Neural cell (in vitro differentiated cells): ENCODE measurements at regions not wholly inside any gene's neighbourhood (a gene's known extent, or its start where the extent isn't known, plus 50 kb on each side); places are given as distances from the start of the nearest gene placed in this dataset.

Experiments used
- H2AFZ ChIP-seq: fragments of 200-600, 300-800 bp; sonication (generic), shearing (Covaris generic); 2 replicates; pipeline ENCODE4 v1.6.0; 2014; ENCODE audit warnings: low read depth, mild to moderate bottlenecking, antibody characterized with exemption, low read length, moderate library complexity
- H3F3A ChIP-seq: fragments of 200-600 bp; shearing (Covaris generic); 2 replicates; pipeline ENCODE4 v1.6.1; 2016; ENCODE audit warnings: mild to moderate bottlenecking, moderate library complexity, mixed read lengths, antibody characterized with exemption, low read length; ENCODE audit not compliant: insufficient read depth, poor library complexity, severe bottlenecking
- H3K27ac ChIP-seq: fragments of 200-600, 300-800 bp; sonication (generic), shearing (Covaris generic); 2 replicates; pipeline ENCODE4 v1.5.1; 2014; ENCODE audit warnings: mild to moderate bottlenecking, low read length, moderate library complexity
- H3K27me3 ChIP-seq: fragments of 300-800, 200-600 bp; sonication (generic), shearing (Covaris generic); 2 replicates; pipeline ENCODE4 v1.6.0; 2014; ENCODE audit warnings: mild to moderate bottlenecking, low read depth, low read length, moderate library complexity; ENCODE audit not compliant: insufficient read depth
- H3K36me3 ChIP-seq: fragments of 300-800, 200-600 bp; sonication (generic), shearing (Covaris generic); 2 replicates; pipeline ENCODE4 v1.5.1; 2014; ENCODE audit warnings: mild to moderate bottlenecking, antibody characterized with exemption, low read length, moderate library complexity; ENCODE audit not compliant: insufficient read depth
- H3K4me2 ChIP-seq: fragments of 300-800, 200-600 bp; sonication (generic), shearing (Covaris generic); 2 replicates; pipeline ENCODE4 v1.6.0; 2014; ENCODE audit warnings: mild to moderate bottlenecking, low read length
- H3K4me3 ChIP-seq: fragments of 300-800, 200-600 bp; sonication (generic), shearing (Covaris generic); 2 replicates; pipeline ENCODE4 v1.5.1; 2014; ENCODE audit warnings: mild to moderate bottlenecking, low read length, moderate library complexity
- H3K79me2 ChIP-seq: fragments of 200-600 bp; shearing (Covaris generic); replicated peaks from 2 replicates; pipeline ENCODE4 v1.6.0; 2014; ENCODE audit warnings: mild to moderate bottlenecking, low read length, moderate library complexity; ENCODE audit not compliant: insufficient read depth
- H3K9ac ChIP-seq: fragments of 300-800, 200-600 bp; sonication (generic), shearing (Covaris generic); 2 replicates; pipeline ENCODE4 v1.6.1; 2016; ENCODE audit warnings: mild to moderate bottlenecking, low read length, mixed read lengths
- H3K9me2 ChIP-seq: fragments of 200-600 bp; shearing (Covaris generic); 2 replicates; pipeline ENCODE4 v1.6.1; 2016; ENCODE audit warnings: mild to moderate bottlenecking, low read length, mixed read lengths; ENCODE audit not compliant: insufficient read depth
- H3K9me3 ChIP-seq: fragments of 200-600, 300-800 bp; sonication (generic), shearing (Covaris generic); 2 replicates; pipeline ENCODE4 v1.6.1; 2016; ENCODE audit warnings: mild to moderate bottlenecking, mixed run types, low read length, moderate library complexity, mixed read lengths
- H4K20me1 ChIP-seq: fragments of 200-600 bp; shearing (Covaris generic); 2 replicates; pipeline ENCODE4 v1.6.1; 2016; ENCODE audit warnings: mild to moderate bottlenecking, mixed run types; ENCODE audit not compliant: insufficient read depth
- EP300 ChIP-seq: fragments of 450-650 bp; conservative IDR thresholded peaks from 2 replicates; pipeline ENCODE4 v1.6.1; 2014; ENCODE audit warnings: antibody characterized with exemption, mild to moderate bottlenecking, moderate library complexity; ENCODE audit not compliant: poor library complexity, severe bottlenecking
- EZH2 ChIP-seq: fragments of 200-600, 300-800 bp; shearing (Covaris generic), sonication (generic); IDR thresholded peaks from 2 replicates; pipeline ENCODE4 v1.6.1; 2014; ENCODE audit warnings: antibody characterized with exemption, low read length, borderline replicate concordance, mild to moderate bottlenecking; ENCODE audit not compliant: insufficient read depth, poor library complexity, severe bottlenecking
- MXI1 ChIP-seq: fragments of 450-650 bp; conservative IDR thresholded peaks from 2 replicates; pipeline ENCODE4 v1.6.1; 2014; ENCODE audit warnings: antibody characterized with exemption, mild to moderate bottlenecking; ENCODE audit not compliant: poor library complexity, severe bottlenecking
- POLR2AphosphoS5 ChIP-seq: IDR thresholded peaks from 2 replicates; pipeline ENCODE4 v1.6.1; 2012
- RAD21 ChIP-seq: fragments of 450-650 bp; conservative IDR thresholded peaks from 2 replicates; pipeline ENCODE4 v1.6.1; 2014; ENCODE audit warnings: antibody characterized with exemption, mild to moderate bottlenecking, moderate library complexity
- REST ChIP-seq: IDR thresholded peaks from 2 replicates; pipeline ENCODE4 v1.6.1; 2012; ENCODE audit warnings: borderline replicate concordance
- SMC3 ChIP-seq: fragments of 450-650 bp; conservative IDR thresholded peaks from 2 replicates; pipeline ENCODE4 v1.6.1; 2014; ENCODE audit warnings: antibody characterized with exemption, mild to moderate bottlenecking, moderate library complexity; ENCODE audit not compliant: poor library complexity
- TAF1 ChIP-seq: IDR thresholded peaks from 2 replicates; pipeline ENCODE4 v1.6.1; 2012; ENCODE audit warnings: low read depth
- TF ChIP-seq, protein P1 (sequence below): fragments of 450-650 bp; IDR thresholded peaks from 2 replicates; pipeline ENCODE4 v1.5.1; 2014; ENCODE audit warnings: antibody characterized with exemption, mild to moderate bottlenecking, moderate library complexity; ENCODE audit not compliant: poor library complexity, severe bottlenecking

DNA sequence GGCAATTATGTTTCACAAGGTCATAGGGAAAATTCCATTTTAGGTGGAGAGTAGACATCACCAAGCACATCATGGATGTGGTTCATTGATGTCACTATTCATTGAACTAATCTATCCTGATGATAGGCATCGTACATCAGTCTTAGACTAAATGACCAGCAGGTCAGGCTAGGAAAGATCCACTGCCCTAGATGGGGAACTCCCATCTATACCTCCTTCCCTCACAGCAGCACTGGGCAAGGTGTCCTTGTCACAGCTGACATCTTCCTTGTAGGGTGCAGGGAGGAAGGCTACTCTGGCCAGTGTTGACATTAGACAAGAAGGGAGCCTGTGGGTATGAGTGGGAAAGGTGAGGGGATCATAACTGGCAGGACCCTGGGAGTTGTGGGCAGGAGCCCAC, 63.8 kb upstream of the CAPRIN2 start:
- Histone ChIP-seq H3K9ac (no peak overlapping the region), H3K27me3 (peaks cover 15% of the 10 kb centered on the region), H3K9me3 (no peaks in the 10 kb centered on the region), H3K9me2 (no peaks in the 10 kb centered on the region), H3K36me3 (no peaks in the 10 kb centered on the region), H3K79me2 (no peaks in the 10 kb centered on the region), H4K20me1 (no peaks in the 10 kb centered on the region), H3K4me3 (no peak overlapping the region), H3F3A (no peaks in the 10 kb centered on the region), H2AFZ (no peak overlapping the region), H3K4me2 (no peak overlapping the region), H3K27ac (no peak overlapping the region)
- TF ChIP-seq EZH2 = no peak
- TF ChIP-seq RAD21 = no peak
- no peak for TF ChIP-seq TAF1
- TF ChIP-seq POLR2AphosphoS5 = no peak
- no peak for TF ChIP-seq SMC3
- TF ChIP-seq MXI1 = no peak
- TF ChIP-seq EP300 = no peak
- TF ChIP-seq REST = no peak
- TF ChIP-seq, protein P1, sequence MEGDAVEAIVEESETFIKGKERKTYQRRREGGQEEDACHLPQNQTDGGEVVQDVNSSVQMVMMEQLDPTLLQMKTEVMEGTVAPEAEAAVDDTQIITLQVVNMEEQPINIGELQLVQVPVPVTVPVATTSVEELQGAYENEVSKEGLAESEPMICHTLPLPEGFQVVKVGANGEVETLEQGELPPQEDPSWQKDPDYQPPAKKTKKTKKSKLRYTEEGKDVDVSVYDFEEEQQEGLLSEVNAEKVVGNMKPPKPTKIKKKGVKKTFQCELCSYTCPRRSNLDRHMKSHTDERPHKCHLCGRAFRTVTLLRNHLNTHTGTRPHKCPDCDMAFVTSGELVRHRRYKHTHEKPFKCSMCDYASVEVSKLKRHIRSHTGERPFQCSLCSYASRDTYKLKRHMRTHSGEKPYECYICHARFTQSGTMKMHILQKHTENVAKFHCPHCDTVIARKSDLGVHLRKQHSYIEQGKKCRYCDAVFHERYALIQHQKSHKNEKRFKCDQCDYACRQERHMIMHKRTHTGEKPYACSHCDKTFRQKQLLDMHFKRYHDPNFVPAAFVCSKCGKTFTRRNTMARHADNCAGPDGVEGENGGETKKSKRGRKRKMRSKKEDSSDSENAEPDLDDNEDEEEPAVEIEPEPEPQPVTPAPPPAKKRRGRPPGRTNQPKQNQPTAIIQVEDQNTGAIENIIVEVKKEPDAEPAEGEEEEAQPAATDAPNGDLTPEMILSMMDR = no peak

GRCh38 chr12:30816742-30817465, 62.2 kb upstream of the CAPRIN2 start:
- H2AFZ ChIP-seq = no peak overlapping the region
- no peak overlapping the region for H3K9ac ChIP-seq
- no peak overlapping the region for H3K27ac ChIP-seq
- no peak overlapping the region for H3K4me2 ChIP-seq
- no peak overlapping the region for H3K4me3 ChIP-seq
- H3K36me3 ChIP-seq = no peaks in the 10 kb centered on the region
- no peaks in the 10 kb centered on the region for H4K20me1 ChIP-seq
- no peak for TF ChIP-seq EP300
- TF ChIP-seq SMC3 = no peak
- no peak for TF ChIP-seq EZH2
- no peak for TF ChIP-seq MXI1
- no peak for TF ChIP-seq TAF1
- no peak for TF ChIP-seq RAD21
- no peak for TF ChIP-seq POLR2AphosphoS5
- TF ChIP-seq REST = no peak
- TF ChIP-seq, protein P1 = no peak
- H3K9me2 ChIP-seq = no peaks in the 10 kb centered on the region
- H3K27me3 ChIP-seq = no peaks in the 10 kb centered on the region
- no peaks in the 10 kb centered on the region for H3K9me3 ChIP-seq
- no peaks in the 10 kb centered on the region for H3K79me2 ChIP-seq
- H3F3A ChIP-seq = no peaks in the 10 kb centered on the region
